OCI-LY3 (cell line): ENCODE measurements at regions not wholly inside any gene's neighbourhood (a gene's known extent, or its start where the extent isn't known, plus 50 kb on each side); places are given as distances from the start of the nearest gene placed in this dataset.
"Not testable (repeated sequence)": the region's sequence is repeated elsewhere in the genome, so short reads cannot be mapped to it uniquely, and the experiment has no call there.

Experiments
- EZH2phosphoT487 ChIP-seq: fragments of 200-600 bp; shearing (Covaris generic); IDR thresholded peaks from 2 replicates; pipeline ENCODE4 v1.6.1; 2018; ENCODE audit warnings: antibody characterized with exemption, mixed run types, low read depth
- TF ChIP-seq, protein P1 (sequence below): fragments of 200-600, 300-600 bp; sonication (generic); IDR thresholded peaks from 2 replicates; pipeline ENCODE4 v1.5.1; 2014; ENCODE audit warnings: antibody characterized with exemption, low read length, low read depth

DNA sequence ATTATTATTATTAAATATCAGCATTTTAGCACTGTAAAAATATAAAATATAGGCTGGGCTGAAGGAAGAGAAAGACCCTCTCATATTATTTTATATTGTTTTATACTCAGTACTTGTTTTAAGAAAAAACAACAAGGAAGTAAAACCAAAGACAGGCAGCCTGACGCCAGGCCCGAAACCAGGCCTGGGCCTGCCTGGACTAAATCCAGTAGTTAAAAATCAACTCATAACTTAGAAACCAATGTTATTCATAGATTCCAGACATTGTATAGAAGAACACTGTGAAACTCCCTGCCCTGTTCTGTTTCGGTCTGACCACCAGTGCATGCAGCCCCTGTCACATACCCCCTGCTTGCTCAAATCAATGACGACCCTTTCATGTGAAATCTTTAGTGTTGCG, 420.1 kb upstream of the PABPC4L start:
- TF ChIP-seq, protein P1, sequence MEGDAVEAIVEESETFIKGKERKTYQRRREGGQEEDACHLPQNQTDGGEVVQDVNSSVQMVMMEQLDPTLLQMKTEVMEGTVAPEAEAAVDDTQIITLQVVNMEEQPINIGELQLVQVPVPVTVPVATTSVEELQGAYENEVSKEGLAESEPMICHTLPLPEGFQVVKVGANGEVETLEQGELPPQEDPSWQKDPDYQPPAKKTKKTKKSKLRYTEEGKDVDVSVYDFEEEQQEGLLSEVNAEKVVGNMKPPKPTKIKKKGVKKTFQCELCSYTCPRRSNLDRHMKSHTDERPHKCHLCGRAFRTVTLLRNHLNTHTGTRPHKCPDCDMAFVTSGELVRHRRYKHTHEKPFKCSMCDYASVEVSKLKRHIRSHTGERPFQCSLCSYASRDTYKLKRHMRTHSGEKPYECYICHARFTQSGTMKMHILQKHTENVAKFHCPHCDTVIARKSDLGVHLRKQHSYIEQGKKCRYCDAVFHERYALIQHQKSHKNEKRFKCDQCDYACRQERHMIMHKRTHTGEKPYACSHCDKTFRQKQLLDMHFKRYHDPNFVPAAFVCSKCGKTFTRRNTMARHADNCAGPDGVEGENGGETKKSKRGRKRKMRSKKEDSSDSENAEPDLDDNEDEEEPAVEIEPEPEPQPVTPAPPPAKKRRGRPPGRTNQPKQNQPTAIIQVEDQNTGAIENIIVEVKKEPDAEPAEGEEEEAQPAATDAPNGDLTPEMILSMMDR: not testable (repeated sequence)
- TF ChIP-seq EZH2phosphoT487: not testable (repeated sequence)
